Astrocyte of the spinal cord (primary cell): ENCODE measurements at regions not wholly inside any gene's neighbourhood (a gene's known extent, or its start where the extent isn't known, plus 50 kb on each side); places are given as distances from the start of the nearest gene placed in this dataset.

ENCODE experiments used
- DNase-seq: peaks from one replicate; pipeline ENCODE4 v3.0.0; 2011; ENCODE audit warnings: low read depth, low spot score
- H3K4me3 ChIP-seq: 2 replicates; pipeline ENCODE4 v1.5.1; 2011; ENCODE audit warnings: low read depth, mild to moderate bottlenecking, low read length, moderate library complexity
- in situ Hi-C: cut with HindIII; loops from 2 replicates; pipeline ENCODE4 v1.10.0; 2017; ENCODE audit warnings: low sequenced_read_pairs
- TF ChIP-seq, protein P1 (sequence below): IDR thresholded peaks from 2 replicates; pipeline ENCODE4 v1.5.1; 2012; ENCODE audit warnings: low read depth, mild to moderate bottlenecking, low read length, inconsistent platforms

DNA sequence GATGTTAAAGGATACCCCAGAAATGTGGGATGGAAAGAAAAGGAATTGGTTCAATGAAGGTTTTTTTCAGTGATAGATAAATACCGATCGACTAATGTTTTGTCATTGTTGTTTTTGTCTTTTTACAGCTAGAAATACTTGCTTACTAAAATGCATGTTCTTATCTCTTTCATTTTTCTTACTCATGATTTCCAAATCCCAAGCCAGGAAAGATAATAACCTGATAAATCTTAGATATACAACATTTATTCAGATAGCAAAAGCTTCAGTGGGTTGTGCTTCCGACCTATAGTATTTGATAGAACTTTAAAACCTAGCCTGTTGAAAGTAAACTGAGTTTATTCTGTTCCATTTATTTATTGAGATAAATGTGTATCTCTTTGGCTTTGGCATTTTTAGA is 187.5 kb downstream of the EDN1 start:
- in situ Hi-C loops = no loop called here
- DNase-seq = no peak
- TF ChIP-seq, protein P1, sequence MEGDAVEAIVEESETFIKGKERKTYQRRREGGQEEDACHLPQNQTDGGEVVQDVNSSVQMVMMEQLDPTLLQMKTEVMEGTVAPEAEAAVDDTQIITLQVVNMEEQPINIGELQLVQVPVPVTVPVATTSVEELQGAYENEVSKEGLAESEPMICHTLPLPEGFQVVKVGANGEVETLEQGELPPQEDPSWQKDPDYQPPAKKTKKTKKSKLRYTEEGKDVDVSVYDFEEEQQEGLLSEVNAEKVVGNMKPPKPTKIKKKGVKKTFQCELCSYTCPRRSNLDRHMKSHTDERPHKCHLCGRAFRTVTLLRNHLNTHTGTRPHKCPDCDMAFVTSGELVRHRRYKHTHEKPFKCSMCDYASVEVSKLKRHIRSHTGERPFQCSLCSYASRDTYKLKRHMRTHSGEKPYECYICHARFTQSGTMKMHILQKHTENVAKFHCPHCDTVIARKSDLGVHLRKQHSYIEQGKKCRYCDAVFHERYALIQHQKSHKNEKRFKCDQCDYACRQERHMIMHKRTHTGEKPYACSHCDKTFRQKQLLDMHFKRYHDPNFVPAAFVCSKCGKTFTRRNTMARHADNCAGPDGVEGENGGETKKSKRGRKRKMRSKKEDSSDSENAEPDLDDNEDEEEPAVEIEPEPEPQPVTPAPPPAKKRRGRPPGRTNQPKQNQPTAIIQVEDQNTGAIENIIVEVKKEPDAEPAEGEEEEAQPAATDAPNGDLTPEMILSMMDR = no peak
- H3K4me3 ChIP-seq = no peak overlapping the region

GRCh38 chr6:12478921-12479320 is 188.8 kb downstream of the EDN1 start:
- in situ Hi-C loops = no loop called here
- DNase-seq = no peak
- TF ChIP-seq, protein P1 = no peak
- no peak overlapping the region for H3K4me3 ChIP-seq

DNA sequence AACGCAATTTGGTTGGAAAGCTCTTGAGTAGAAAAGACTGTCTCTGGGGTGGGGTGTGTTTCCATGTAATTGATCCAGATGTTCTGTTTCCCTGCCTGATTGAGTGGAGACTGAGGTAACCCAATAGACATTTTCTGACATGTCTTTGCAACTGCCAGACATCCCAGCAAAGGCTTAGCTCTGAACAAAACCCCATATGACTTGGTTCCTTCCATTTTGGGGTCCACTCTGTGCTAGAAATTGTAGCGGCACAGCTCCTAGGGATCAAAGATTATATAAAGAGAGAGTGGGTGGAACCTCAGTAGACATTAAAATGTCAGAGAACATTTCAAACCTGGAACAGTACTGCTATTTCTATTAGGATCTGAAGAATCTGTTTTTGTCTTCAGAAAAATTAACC is 189.3 kb downstream of the EDN1 start:
- H3K4me3 ChIP-seq = no peak overlapping the region
- TF ChIP-seq, protein P1 = no peak
- in situ Hi-C loops = no loop called here
- no peak for DNase-seq

GRCh38 chr6:12479881-12480280 is 189.7 kb downstream of the EDN1 start:
- TF ChIP-seq, protein P1 = no peak
- in situ Hi-C loops = no loop called here
- DNase-seq = peak; percentile 42
- no peak overlapping the region for H3K4me3 ChIP-seq

DNA sequence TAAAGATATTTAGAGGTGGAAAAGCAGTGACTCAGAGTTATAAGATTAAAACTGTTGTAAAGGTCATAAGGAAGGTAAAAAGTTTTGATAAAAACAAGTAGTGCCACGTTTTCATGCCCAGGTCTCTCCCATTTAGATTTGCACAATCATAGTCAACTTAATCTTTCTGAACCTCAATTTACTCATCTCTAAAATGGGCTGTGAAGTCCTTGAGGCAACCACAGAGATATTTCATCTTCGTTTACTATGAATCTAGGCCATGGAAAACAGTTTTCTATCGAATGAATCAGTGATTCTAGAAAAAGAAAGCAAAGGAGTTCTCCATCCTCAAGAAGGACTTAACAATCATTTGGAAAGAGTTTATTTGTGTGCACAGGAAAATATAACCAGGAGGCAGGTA is 190.2 kb downstream of the EDN1 start:
- TF ChIP-seq, protein P1 = no peak
- no peak overlapping the region for H3K4me3 ChIP-seq
- in situ Hi-C loops = no loop called here
- no peak for DNase-seq

GRCh38 chr6:12481292-12481691 is 191.1 kb downstream of the EDN1 start:
- in situ Hi-C loops = no loop called here
- TF ChIP-seq, protein P1 = no peak
- H3K4me3 ChIP-seq = no peak overlapping the region
- DNase-seq = no peak

DNA sequence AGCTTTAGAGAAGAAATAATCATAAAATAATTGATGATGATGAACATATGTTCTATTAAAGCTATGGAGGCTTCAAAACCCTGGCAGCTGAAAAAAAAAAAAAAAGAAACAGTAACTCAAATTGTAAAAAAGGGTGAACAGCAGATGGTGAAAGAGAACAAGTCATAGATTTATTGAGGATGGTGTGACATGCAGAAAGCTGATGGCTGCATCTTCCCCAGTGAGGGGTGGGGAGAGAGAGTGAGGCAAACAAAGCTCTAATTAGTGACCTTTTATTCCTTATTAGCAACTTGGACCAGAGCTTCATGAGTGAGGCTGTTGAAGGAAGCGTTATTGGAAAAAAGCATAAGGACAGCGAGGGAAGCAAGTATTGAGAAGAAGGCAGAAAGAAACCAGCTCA is 191.7 kb downstream of the EDN1 start:
- in situ Hi-C loops = no loop called here
- H3K4me3 ChIP-seq = no peak overlapping the region
- TF ChIP-seq, protein P1 = no peak
- no peak for DNase-seq
